HG02678 (cell line): ENCODE measurements at regions not wholly inside any gene's neighbourhood (a gene's known extent, or its start where the extent isn't known, plus 50 kb on each side); places are given as distances from the start of the nearest gene placed in this dataset.

Source experiments
- ATAC-seq: cut with Tn5 transposase; IDR thresholded peaks from one replicate; pipeline ENCODE4 v1.9.1; 2021; ENCODE audit warnings: mild to moderate bottlenecking, moderate library complexity; ENCODE audit not compliant: unreplicated experiment

DNA sequence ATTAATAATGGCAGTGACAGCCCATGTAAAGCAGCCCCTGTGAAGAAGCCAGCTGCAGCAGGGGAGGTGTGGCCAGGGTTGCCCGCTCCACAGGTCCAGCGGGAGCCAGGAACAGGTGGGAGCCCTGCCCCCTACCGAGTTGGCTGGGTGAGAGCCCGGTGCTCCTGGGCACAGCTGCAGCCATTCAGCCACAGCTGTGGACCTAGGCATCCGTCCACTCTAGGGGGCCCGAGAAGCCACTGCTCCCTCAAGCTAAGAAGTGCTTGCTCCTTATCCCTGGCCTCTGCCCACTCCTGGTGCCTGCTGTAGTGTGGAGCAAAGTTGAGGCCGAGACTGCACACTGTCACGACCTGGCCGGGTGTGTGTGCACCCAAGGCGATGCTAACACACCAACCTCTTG, 1469.0 kb downstream of the PCDH7 start:
- no peak for ATAC-seq

DNA sequence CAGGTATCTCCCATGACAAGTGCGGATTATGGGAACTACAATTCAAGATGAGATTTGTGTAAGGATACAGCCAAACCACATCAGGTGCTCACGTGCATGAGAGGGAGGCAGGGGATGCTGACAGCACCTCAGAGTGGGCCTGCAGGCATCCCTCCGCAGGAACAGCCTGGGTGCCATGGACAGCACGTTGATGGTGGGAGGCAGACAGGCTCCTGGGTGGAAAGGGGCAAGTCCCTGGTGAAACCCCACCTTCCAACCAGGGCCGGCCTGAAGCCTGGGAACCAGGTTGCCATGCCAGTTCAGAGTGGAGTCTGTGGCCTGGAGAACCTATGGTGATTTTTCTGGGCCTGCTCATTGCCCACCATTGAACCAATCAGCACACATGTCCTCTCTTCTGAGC, 1469.6 kb downstream of the PCDH7 start:
- ATAC-seq = no peak

- no peak for ATAC-seq
Observed at GRCh38 chr4:32191961-32192360, 1471.8 kb downstream of the PCDH7 start.

DNA sequence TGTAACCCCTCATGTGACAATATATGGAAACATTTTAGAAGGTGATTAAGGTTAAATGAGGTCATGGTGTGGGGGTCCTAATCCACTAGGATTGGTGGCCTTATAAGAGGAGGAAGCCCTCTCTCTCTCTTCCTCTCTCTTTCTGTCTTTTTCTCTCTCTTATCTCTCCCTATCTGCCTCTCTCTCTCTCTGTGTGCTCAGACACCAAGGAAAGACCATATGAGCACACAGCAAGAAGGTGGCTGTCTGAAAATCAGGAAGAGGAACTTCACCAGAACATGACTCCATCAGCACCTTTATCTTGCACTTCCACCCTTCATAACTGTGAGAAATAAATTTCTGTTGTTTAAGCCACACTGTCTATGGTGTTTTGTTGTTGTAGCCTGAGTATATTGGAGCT, 1472.2 kb downstream of the PCDH7 start:
- no peak for ATAC-seq

DNA sequence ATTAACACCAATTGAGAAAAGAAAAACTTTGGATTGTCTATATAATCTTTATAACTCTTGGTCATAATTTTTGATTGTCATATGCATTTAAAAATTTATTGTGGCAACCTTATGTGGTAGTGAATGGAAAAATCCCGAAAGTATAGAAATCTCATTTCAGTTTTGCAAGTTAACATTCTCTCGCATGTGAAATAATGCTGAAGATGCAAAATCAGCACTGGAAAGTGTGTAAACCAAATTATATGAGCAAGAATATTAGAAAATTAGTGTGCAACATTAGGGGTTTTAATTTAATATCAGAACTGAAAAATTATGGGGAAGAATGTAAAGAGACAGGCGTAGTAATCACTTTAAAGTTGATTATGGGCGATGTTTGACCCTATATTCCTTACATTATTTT, 1472.8 kb downstream of the PCDH7 start:
- ATAC-seq = no peak

DNA sequence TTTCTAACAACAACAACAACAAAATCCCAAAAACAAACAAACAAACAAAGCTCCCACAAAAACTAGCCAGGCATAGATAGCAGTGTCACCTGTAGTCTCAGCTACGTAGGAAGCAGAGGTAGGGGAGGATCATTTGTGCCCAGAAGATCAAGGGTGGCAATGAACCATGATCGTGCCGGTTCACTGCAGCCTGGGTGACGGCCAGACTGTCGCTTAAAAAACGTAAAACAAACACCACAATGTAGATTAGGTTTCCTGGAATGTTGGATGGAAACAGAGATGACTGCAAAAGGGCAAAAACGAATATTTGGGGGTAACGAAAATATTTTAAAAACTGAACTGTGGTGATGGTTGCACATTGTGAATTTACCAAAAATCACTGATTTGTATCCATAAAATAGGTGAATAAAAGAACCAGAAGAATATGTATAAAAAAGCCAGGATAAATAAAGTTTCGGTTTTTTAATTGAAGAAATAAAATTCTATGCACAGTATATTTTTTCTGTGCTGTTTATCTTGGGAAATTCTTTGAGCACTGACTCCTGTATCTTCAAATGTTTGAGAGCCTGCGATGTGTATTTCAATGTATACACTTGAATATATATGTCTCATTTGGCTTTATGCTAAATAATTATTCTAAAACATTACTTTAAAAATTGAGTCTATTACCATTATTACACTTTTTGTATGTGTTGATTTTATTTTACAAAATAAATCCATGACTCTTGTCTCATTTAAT, 1477.0 kb downstream of the PCDH7 start:
- ATAC-seq = no peak

DNA sequence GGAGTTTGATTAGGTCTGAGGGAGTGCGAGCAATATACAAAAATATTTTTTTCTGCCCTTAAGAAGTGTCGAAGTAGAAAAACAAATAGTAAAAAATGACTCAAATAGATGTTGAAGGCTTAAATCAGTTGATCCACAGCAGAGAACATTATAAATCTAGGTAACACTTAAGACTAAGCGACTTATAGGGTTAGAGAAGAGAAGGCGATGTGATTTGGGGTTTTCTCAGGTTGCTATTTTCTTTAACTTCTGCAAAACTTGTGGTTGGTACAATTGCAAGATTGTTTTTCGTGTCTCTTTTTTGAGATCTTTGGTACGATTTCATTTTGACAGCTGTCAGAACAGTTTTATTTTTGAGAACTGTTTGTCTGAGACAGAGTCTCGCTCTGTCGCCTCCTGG, 1479.5 kb downstream of the PCDH7 start:
- no peak for ATAC-seq

GRCh38 chr4:32203340-32203739, 1483.2 kb downstream of the PCDH7 start:
- no peak for ATAC-seq

DNA sequence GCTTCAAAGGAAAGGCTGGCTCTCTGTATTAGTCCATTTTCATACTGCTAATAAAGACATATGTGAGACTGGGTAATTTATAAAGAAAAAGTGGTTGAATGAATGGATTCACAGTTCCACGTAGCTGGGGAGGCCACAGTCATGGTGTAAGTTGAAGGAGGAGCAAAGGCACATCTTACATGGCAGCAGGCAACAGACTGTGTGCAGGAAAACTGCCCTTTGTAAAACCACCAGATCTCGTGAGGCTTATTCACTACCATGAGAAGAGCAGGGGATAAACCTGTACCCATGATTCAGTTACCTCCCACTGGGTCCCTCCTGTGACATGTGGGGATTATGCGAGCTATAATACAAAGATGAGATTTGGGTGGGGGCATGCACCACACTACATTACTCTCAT, 1486.6 kb downstream of the PCDH7 start:
- ATAC-seq = no peak

DNA sequence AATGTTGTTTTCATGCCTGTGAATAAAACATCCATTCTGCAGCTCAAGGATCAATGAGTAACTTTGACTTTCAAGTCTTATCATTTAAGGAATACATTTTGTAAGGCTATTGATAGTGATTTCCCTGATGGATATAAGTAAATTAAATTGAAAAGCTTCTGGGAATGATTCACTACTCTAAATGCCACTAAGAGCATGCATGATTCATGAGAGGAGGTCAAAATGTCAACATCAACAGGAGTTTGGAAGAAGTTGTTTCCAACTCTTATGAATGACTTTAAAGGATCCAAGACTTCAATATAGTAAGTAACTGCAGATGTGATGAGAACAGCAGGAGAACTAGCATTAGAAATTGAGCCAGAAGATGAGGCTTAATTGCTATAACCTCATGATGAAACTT, 1487.3 kb downstream of the PCDH7 start:
- ATAC-seq = no peak

DNA sequence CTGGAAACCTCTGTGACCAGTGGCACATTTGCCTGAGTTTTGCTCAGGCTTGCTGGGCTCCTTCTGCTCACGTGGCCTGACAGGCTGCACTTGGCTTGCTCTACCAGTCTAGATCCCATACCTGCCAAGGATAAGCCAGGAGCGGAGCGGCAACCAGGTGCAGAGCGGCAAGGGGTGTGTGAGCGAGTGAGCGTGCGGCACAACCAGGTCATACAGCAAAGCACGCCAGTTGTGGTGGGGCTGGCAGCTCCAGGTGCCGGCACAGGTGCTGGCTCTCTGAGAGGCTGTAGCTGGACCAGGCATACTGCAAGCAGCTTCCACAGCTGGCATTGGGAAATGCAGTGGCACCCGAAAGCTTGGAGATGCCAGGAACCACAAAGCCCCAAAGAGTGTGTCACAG, 1495.1 kb downstream of the PCDH7 start:
- no peak for ATAC-seq

GRCh38 chr4:32216502-32216901, 1496.3 kb downstream of the PCDH7 start:
- no peak for ATAC-seq

GRCh38 chr4:32219306-32220075, 1499.3 kb downstream of the PCDH7 start:
- no peak for ATAC-seq

DNA sequence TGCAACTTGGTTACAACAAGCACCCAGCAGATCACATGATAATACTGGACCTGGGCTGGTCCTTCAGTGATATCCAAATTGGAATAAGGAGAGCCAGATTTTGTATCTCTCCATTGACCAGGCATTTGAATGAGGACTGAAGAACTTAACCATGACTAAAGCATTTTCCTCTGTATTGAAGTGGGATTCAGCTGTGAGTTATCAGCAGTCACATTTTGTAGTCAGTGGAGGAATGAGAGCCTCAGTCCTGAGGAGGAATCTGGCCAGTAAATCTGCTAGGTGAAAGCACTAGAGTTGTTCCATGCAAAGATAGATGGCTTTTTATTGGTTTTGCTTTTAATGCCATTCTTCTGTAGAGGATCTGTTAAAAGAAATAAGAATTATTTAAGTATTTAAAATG, 1506.0 kb downstream of the PCDH7 start:
- ATAC-seq = no peak

- no peak for ATAC-seq
Observed at GRCh38 chr4:32226733-32227132, 1506.6 kb downstream of the PCDH7 start.

GRCh38 chr4:32243926-32244325, 1523.8 kb downstream of the PCDH7 start:
- no peak for ATAC-seq

DNA sequence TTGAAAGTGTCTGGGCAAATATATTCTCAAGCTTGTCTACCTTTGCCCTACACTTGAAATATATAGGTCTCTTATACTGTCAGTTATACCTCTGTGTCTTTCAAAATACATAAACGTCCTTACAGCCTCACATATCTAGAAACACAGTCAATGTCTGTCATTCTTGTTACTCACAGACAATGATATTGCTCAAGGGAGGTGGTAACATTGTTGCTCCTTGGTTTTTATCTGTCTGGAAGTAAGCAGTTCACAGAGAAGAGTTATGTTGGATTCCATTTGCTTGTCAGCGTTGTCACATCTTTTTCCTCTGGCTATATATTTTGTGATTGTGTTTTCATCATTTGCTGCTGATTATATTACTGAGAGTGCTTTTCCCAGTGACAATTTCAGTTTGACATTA, 1528.9 kb downstream of the PCDH7 start:
- no peak for ATAC-seq

- no peak for ATAC-seq
Observed at GRCh38 chr4:32251126-32251525, 1531.0 kb downstream of the PCDH7 start.

DNA sequence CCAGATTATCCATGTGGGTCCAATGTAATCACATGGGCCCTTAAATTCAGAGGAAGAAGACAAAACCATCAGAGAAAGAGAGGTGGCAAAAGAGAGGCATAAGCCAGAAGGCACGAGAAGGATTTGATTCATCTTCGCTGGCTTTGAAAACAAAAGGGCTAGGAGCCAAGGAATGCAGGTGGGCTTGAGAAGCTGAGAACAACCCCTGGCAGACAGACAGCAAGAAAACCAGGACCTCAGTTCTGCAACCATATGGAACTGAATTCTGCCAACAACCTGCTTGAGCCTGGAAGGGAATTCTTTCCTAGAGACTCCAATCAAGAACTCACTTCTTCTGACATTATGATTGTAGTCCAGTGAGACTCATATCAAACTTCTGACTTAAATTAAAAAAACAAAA, 1531.8 kb downstream of the PCDH7 start:
- no peak for ATAC-seq

- no peak for ATAC-seq
Observed at GRCh38 chr4:32254216-32254615, 1534.0 kb downstream of the PCDH7 start.

- no peak for ATAC-seq
Observed at GRCh38 chr4:32258986-32259385, 1538.8 kb downstream of the PCDH7 start.

DNA sequence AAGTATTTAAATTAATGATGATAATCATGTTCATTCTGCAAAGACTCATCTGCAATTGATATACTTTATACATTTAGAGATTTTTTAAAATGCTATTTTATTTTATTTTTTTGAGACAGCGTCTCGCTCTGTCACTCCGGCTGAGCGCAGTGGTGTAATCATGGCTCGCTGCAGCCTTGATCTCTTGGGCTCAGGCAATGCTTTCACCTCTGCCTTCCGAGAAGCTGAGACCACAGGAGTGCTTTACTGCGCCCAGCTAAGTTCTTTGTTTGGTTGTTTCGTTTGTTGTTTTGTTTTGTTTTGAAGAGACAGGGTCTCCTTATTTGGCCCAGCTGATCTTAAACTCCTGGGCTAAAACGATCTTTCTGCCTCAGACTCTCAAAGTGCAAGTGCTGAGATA, 1541.0 kb downstream of the PCDH7 start:
- no peak for ATAC-seq

DNA sequence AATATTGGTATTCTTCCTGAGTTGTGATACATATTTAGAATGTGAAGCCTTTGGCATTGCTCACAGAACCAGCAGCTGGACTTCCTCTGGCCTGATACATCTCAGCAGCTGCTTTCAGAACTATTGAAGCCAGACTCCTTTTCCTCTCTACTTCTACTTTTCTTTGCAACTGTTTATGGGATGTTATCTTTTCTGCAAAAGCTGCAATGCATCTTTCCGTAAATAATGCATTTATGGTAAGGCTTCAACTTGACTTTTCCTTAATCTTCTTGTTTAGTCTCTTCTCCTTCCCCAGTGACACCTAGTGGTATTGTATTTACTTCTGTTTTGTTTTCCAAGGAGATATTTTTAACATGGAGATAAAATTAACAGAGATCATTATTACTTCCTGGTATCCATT, 1548.7 kb downstream of the PCDH7 start:
- ATAC-seq = no peak
